GM21423 (cell line): ENCODE measurements at regions not wholly inside any gene's neighbourhood (a gene's known extent, or its start where the extent isn't known, plus 50 kb on each side); places are given as distances from the start of the nearest gene placed in this dataset.
"Not testable (repeated sequence)": the region's sequence is repeated elsewhere in the genome, so short reads cannot be mapped to it uniquely, and the experiment has no call there.

Experiments used
- ATAC-seq: cut with Tn5 transposase; IDR thresholded peaks from one replicate; pipeline ENCODE4 v1.9.1; 2021; ENCODE audit warnings: mild to moderate bottlenecking, moderate library complexity; ENCODE audit not compliant: unreplicated experiment

- no peak for ATAC-seq
Observed at GRCh38 chrX:20718592-20719380, 452.1 kb upstream of the RPS6KA3 start.

DNA sequence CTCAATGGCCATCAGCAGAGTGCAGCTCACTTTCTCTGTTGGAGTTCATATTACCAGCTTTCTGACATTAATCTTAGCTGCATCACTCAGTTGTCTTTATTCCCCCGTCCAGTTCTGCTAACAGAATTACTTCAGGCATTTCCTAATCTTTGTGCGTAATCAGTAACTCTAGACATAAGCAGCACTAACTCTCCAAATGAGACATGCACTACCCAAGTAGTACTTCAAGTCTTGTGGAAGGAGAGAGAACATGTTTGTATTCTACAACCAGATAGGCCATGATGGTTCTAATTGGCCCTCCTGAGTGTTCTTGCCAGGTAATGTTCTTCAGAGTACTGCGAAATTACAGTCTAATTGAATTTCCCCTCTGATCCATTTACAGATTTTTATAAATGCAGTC is 448.5 kb upstream of the RPS6KA3 start:
- ATAC-seq: no peak

GRCh38 chrX:20712811-20713210 is 446.1 kb upstream of the RPS6KA3 start:
- ATAC-seq: no peak

DNA sequence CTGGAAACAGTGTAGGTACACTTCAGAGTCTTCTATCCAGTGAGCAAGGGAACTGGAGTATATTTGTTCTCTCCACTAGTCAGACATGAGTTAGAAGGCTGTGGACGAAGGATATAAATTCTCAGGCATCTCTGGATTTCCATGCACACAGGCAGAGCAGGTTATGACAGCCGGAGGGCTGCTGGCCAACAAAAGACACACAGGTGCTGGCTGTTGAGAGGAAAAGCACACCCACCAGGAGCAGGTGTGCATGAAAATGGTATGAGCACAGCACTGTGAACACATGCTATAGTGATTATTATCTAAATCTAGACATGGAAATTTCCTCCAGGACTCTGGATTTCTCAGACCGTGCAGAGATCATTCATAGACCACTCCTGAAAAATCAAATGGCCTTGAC is 444.7 kb upstream of the RPS6KA3 start:
- ATAC-seq: no peak

GRCh38 chrX:20693078-20693477 is 426.4 kb upstream of the RPS6KA3 start:
- ATAC-seq: no peak

DNA sequence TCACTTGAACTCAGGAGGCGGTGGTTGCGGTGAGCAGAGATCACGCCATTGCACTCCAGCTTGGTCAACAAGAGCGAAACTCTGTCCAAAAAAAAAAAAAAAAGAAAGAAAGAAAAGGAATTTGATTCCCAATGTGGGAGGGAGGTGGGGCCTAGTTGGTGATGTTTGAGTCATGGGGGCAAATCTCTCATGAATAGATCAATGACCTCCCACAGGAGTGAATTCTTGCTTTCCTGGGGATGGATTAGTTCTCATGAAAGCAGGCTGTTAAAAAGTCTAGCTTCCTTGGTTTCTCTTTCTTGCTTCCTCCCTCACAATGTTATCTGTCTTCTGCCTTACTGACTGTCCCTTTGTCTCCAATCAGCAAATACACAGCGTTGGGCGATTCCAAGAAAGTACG is 419.5 kb upstream of the RPS6KA3 start:
- ATAC-seq: no peak

DNA sequence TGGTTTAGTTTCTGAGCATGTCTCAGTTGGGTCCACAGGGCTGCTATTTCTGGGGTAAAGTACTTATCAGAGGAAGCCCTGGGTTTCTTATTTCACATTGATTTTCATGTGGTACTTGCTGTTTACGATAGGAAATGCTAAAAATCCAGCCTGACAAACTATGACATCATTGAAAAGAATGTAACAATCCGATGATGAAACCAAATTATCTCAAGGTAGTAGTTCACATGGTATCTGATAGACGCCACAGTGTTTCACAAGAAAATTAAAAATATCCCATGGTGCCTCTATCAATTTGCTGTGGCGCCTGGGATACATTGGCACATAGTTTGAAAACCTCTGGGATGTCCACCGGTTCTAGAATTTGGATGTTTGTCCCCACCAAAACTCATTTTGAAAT is 418.9 kb upstream of the RPS6KA3 start:
- no peak for ATAC-seq

GRCh38 chrX:20681683-20682082 is 415.0 kb upstream of the RPS6KA3 start:
- ATAC-seq: no peak

GRCh38 chrX:20680998-20681397 is 414.3 kb upstream of the RPS6KA3 start:
- ATAC-seq: no peak

- no peak for ATAC-seq
Observed at GRCh38 chrX:20672476-20672875, 405.8 kb upstream of the RPS6KA3 start.

- ATAC-seq: not testable (repeated sequence)
Observed at GRCh38 chrX:20671746-20672145, 405.0 kb upstream of the RPS6KA3 start.

GRCh38 chrX:20670611-20671010 is 403.9 kb upstream of the RPS6KA3 start:
- no peak for ATAC-seq

DNA sequence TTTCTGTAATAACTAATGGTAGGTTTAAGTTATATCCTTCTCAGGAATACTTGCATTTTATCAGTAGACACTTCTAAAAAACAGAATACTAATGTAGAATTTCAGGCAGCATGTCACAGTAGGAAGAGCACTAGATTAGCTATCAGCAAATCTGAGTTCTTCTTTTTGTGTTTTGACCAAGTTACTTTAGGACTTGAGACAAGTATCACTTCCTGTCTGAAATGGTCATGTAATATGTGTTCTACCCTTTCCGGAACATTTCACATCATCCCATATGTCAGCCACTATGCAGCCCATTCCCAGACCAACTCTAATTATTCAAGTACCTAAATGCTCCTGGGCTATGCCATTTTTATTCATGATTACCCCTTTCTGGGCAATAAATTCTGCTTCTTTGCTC is 401.8 kb upstream of the RPS6KA3 start:
- ATAC-seq: no peak

DNA sequence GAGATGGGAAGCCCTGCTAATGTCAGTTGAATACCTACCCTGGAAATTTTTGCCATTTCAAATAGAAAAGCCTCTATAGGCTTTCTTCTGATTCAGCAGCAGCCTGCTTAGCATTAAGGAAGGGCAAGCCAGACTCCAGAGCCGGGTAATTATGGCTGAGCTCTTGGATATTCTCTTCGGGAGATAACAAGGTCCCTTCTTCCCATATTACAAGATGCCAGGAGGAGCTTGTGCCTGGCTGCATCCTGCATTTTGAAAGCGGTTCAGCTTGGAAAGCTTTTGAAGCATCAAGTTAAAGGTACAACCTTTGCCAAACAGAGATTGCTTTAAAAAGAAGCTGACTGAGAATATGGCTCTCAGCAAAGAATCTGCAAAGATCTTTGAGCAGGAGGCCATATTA is 399.6 kb upstream of the RPS6KA3 start:
- ATAC-seq: no peak

GRCh38 chrX:20665481-20665880 is 398.8 kb upstream of the RPS6KA3 start:
- ATAC-seq: no peak

GRCh38 chrX:20664774-20665173 is 398.1 kb upstream of the RPS6KA3 start:
- ATAC-seq: no peak

GRCh38 chrX:20664131-20664530 is 397.4 kb upstream of the RPS6KA3 start:
- ATAC-seq: no peak

DNA sequence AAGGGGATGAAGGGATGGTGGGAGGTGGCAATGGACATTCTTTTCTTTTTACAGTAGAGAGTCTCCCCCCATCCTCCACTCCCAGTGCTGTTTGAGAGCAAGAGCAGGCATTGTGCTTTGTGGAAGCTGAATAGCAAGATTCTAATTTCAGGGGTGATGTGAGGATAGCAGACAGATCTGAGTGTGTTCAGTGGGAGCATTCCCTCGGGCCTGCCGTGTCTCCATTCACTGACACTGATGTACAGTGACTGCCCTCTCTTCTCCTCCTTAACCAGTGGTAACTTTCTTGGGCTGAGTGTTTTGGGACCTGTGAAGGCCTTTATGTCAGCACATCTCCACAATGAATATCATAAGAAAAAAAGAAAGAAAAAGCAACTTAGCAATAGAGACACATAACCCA is 396.6 kb upstream of the RPS6KA3 start:
- ATAC-seq: no peak

GRCh38 chrX:20656721-20657120 is 390.0 kb upstream of the RPS6KA3 start:
- ATAC-seq: no peak

GRCh38 chrX:20654596-20655106 is 387.9 kb upstream of the RPS6KA3 start:
- no peak for ATAC-seq

DNA sequence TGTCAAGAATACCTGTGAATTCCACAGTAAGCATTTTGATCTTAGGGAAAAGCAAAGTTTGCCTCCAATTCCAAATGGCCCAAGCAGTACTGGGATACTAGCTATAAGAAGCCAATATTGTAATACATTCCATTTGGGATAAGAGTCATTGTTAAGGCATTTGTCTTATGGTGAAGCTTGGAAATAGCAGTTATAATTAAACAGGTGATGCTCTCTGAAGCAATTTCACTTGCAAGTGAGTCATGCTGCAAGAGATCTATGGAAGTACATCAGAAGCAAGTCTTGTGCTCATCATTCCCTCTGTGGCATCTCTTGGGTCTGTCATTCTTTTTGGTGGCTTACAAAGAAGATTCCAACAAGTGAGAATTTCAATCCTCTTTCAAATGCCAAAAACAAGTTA is 386.4 kb upstream of the RPS6KA3 start:
- no peak for ATAC-seq

DNA sequence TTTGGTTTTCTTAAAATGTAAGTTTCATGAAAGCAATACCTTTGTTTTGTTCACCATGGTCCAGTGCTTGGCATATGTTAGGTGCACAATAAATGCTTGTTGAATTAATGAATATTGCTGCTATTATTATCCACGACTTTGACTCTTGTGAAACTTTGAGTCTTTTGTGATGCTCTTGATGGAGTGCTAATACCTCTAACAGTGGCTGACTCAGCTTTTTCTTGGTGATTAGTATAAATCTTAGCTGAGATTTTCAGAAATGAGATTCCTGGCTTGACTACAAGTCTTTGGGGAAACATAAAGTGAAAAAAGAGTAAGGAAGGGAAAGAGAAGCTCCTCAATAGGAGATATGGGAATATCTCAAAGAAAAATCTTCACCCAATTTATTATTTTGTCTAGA is 375.2 kb upstream of the RPS6KA3 start:
- ATAC-seq: no peak

GRCh38 chrX:20639115-20639514 is 372.4 kb upstream of the RPS6KA3 start:
- ATAC-seq: no peak
